PC-3 (cell line): ENCODE measurements at regions not wholly inside any gene's neighbourhood (a gene's known extent, or its start where the extent isn't known, plus 50 kb on each side); places are given as distances from the start of the nearest gene placed in this dataset.
A peak's percentile ranks its signal among the peaks of the same experiment; 100 is the strongest.

ENCODE experiments used
- ATAC-seq: fragments of 200-7000 bp; cut with Tn5 transposase; 2 replicates; pipeline ENCODE4 v1.9.1; 2020; ENCODE audit warnings: mild to moderate bottlenecking, moderate library complexity
- BruUV-seq: library from RNA; stranded (reverse); fragments of 400-500 nt; replicated peaks from 2 replicates; lab custom pipeline; 2021; lab: Mats Ljungman, UMichigan
- CTCF ChIA-PET: fragments of 300-600 bp; sonication (Branson Sonifier 250); formaldehyde crosslinking; loops from one replicate; lab custom pipeline; 2022; ENCODE audit warnings: antibody characterized with exemption; lab: Charles Lee
- POLR2A ChIA-PET: fragments of 300-600 bp; sonication (Branson Sonifier 250); formaldehyde crosslinking; loops from one replicate; lab custom pipeline; 2022; ENCODE audit warnings: antibody characterized with exemption; ENCODE audit not compliant: unreplicated experiment; lab: Charles Lee
- DNase-seq: peaks from one replicate; pipeline ENCODE4 v3.0.0-alpha.2; 2015
- H2AFZ ChIP-seq: fragments of 300-600 bp; sonication (generic); 2 replicates; pipeline ENCODE4 v1.6.0; 2016; ENCODE audit warnings: antibody characterized with exemption, low read length
- H3F3A ChIP-seq: fragments of 300-600 bp; sonication (generic); one replicate; pipeline ENCODE4 v1.6.0; 2017; ENCODE audit warnings: antibody characterized with exemption, low read length, control low read depth, mild to moderate bottlenecking; ENCODE audit not compliant: unreplicated experiment
- H3K27ac ChIP-seq: fragments of 300-600 bp; sonication (generic); 2 replicates; pipeline ENCODE4 v1.5.1; 2016; ENCODE audit warnings: mild to moderate bottlenecking, low read length
- H3K27me3 ChIP-seq: fragments of 300-600 bp; sonication (generic); 2 replicates; pipeline ENCODE4 v1.6.1; 2016; ENCODE audit warnings: low read length, mixed read lengths
- H3K36me3 ChIP-seq: fragments of 300-600 bp; sonication (generic); 2 replicates; pipeline ENCODE4 v1.6.1; 2016; ENCODE audit warnings: low read depth, mixed run types, low read length, mixed read lengths
- H3K4me1 ChIP-seq: fragments of 300-600 bp; sonication (generic); 2 replicates; pipeline ENCODE4 v1.5.1; 2016; ENCODE audit warnings: low read length; ENCODE audit not compliant: insufficient read depth
- H3K4me2 ChIP-seq: fragments of 300-600 bp; sonication (generic); 2 replicates; pipeline ENCODE4 v1.6.0; 2016; ENCODE audit warnings: low read length
- H3K4me3 ChIP-seq: fragments of 300-600 bp; sonication (generic); 2 replicates; pipeline ENCODE4 v1.5.1; 2016; ENCODE audit warnings: mild to moderate bottlenecking, low read length, mixed read lengths
- H3K79me2 ChIP-seq: fragments of 300-600 bp; sonication (generic); 2 replicates; pipeline ENCODE4 v1.6.1; 2017; ENCODE audit warnings: low read length, mixed read lengths
- H3K9ac ChIP-seq: fragments of 300-600 bp; sonication (generic); 2 replicates; pipeline ENCODE4 v1.6.0; 2016; ENCODE audit warnings: mild to moderate bottlenecking, low read length
- H3K9me2 ChIP-seq: fragments of 300-600 bp; sonication (generic); replicated peaks from 2 replicates; pipeline ENCODE4 v1.6.1; 2016; ENCODE audit warnings: mixed run types, low read length, mixed read lengths
- H3K9me3 ChIP-seq: fragments of 300-600 bp; sonication (generic); 2 replicates; pipeline ENCODE4 v1.6.1; 2016; ENCODE audit warnings: low read length, mixed read lengths
- H4K20me1 ChIP-seq: fragments of 300-600 bp; sonication (generic); 2 replicates; pipeline ENCODE4 v1.6.1; 2016; ENCODE audit warnings: low read length, mixed read lengths
- EZH2 ChIP-seq: fragments of 300-600 bp; sonication (generic); IDR thresholded peaks from one replicate; pipeline ENCODE4 v1.6.1; 2017; ENCODE audit warnings: antibody characterized with exemption, mild to moderate bottlenecking, low read length; ENCODE audit not compliant: unreplicated experiment
- EZH2phosphoT487 ChIP-seq: fragments of 300-600 bp; sonication (generic); IDR thresholded peaks from 2 replicates; pipeline ENCODE4 v1.6.1; 2018; ENCODE audit warnings: mild to moderate bottlenecking, antibody characterized with exemption, low read length, borderline replicate concordance
- intact Hi-C: fragments of 100-400 bp; cut with micrococcal nuclease; formaldehyde crosslinking; loops from 2 replicates; pipeline ENCODE4 v1.9.0; 2023
- TF ChIP-seq, protein P1 (sequence below): fragments of 300-600 bp; sonication (generic); conservative IDR thresholded peaks from 2 replicates; pipeline ENCODE4 v1.5.1; 2017; ENCODE audit warnings: antibody characterized with exemption, low read depth, mild to moderate bottlenecking, low read length

DNA sequence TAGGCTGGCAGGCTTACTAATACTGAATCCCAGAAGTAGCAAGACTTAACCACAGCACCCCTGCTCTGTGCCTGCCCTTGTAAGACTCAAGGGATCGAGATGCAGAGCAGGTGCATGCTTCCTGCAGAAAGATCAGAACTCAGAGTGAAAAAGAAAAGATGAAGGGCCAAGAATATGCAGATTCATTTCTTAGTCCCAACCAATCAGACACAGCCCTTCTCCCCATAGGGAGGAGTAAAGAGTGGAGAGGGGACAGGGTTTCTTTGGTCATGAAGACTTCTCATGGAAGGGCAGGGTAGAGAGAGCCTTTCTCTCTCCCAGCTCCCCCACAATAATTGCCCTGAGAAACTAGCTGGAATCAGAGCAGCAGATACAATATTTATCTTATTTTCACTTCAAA lies 105.6 kb upstream of the MB21D2 start:
- Histone ChIP-seq H3K9ac (no peak overlapping the region), H3K27ac (no peak overlapping the region), H3K4me2 (no peak overlapping the region), H3F3A (no peaks in the 10 kb centered on the region), H3K4me1 (no peaks in the 10 kb centered on the region), H3K36me3 (no peaks in the 10 kb centered on the region), H3K79me2 (no peaks in the 10 kb centered on the region), H3K27me3 (no peaks in the 10 kb centered on the region), H2AFZ (no peak overlapping the region), H3K9me2 (no peaks in the 10 kb centered on the region), H4K20me1 (no peaks in the 10 kb centered on the region), H3K4me3 (no peak overlapping the region), H3K9me3 (no peaks in the 10 kb centered on the region)
- no TSS peak for BruUV-seq
- DNase-seq (no peak), ATAC-seq (no peak)
- intact Hi-C loops: no loop called here
- ChIA-PET POLR2A (no interaction called here), CTCF (no interaction called here)
- TF ChIP-seq, protein P1, sequence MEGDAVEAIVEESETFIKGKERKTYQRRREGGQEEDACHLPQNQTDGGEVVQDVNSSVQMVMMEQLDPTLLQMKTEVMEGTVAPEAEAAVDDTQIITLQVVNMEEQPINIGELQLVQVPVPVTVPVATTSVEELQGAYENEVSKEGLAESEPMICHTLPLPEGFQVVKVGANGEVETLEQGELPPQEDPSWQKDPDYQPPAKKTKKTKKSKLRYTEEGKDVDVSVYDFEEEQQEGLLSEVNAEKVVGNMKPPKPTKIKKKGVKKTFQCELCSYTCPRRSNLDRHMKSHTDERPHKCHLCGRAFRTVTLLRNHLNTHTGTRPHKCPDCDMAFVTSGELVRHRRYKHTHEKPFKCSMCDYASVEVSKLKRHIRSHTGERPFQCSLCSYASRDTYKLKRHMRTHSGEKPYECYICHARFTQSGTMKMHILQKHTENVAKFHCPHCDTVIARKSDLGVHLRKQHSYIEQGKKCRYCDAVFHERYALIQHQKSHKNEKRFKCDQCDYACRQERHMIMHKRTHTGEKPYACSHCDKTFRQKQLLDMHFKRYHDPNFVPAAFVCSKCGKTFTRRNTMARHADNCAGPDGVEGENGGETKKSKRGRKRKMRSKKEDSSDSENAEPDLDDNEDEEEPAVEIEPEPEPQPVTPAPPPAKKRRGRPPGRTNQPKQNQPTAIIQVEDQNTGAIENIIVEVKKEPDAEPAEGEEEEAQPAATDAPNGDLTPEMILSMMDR: no peak
- TF ChIP-seq EZH2phosphoT487: no peak
- no peak for TF ChIP-seq EZH2

DNA sequence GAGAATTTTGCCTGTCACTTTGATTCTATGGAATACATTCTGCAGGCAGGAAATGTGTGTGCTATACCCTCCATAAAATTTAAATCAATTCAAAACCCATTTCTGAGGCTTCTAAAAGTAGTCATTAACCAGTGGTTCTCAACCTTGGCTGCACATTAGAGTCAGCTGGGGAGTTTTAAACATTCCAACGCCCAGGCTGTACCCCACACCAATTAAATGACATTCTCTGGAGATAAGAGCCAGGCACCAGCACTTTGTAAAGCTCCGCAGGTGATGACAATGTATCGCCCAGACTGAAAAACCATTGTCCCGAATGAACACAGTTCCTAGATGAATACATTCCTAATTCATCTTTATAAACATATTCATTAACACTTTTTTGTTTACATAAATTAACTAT lies 110.6 kb upstream of the MB21D2 start:
- intact Hi-C loops: no loop called here
- no peak for ATAC-seq
- CTCF ChIA-PET: no interaction called here

DNA sequence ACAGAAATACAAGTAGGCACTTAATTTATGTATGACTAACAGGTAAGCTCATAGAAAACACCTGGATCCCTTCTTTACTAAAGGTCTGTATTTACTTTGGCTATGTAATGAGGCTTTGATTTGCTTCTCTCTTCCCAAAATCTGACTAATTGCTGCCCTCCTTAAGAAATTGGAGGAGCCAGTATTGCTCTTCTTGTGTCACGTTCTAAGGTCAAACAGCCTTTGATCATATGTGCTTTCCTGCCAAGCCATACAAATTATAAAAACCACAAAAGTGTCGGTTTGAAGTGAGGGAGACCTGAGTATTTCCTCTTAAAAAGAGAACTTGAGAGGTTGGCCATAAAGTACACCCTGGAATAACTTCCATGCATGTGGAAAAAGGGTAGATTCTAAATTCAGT lies 112.1 kb upstream of the MB21D2 start:
- H3K9ac ChIP-seq: no peak overlapping the region
- H3K4me3 ChIP-seq: no peak overlapping the region
- no peak for ATAC-seq
- POLR2A ChIA-PET: no interaction called here
- no peak overlapping the region for H3K4me2 ChIP-seq
- no TSS peak for BruUV-seq
- H3K36me3 ChIP-seq: no peaks in the 10 kb centered on the region
- intact Hi-C loops: no loop called here
- H3K27ac ChIP-seq: no peak overlapping the region
- no peaks in the 10 kb centered on the region for H4K20me1 ChIP-seq
- CTCF ChIA-PET: no interaction called here
- H3K9me3 ChIP-seq: no peaks in the 10 kb centered on the region
- TF ChIP-seq EZH2 (no peak), EZH2phosphoT487 (no peak)
- TF ChIP-seq, protein P1: no peak
- H3K9me2 ChIP-seq: no peaks in the 10 kb centered on the region
- H3K4me1 ChIP-seq: peaks cover 11% of the 10 kb centered on the region; the same call in 1 of the 2 replicates
- no peaks in the 10 kb centered on the region for H3K79me2 ChIP-seq
- no peaks in the 10 kb centered on the region for H3F3A ChIP-seq
- no peaks in the 10 kb centered on the region for H3K27me3 ChIP-seq
- H2AFZ ChIP-seq: no peak overlapping the region
- peak; percentile 15 for DNase-seq

More for the DNA sequence above, 110.6 kb upstream of the MB21D2 start:
- Histone ChIP-seq H3K79me2 (no peaks in the 10 kb centered on the region), H3K9me3 (no peaks in the 10 kb centered on the region), H3K36me3 (no peaks in the 10 kb centered on the region), H3K4me1 (peaks cover 8% of the 10 kb centered on the region; the same call in 1 of the 2 replicates), H3K9ac (no peak overlapping the region), H4K20me1 (no peaks in the 10 kb centered on the region), H3K4me3 (no peak overlapping the region), H3F3A (no peaks in the 10 kb centered on the region), H3K4me2 (no peak overlapping the region), H3K27me3 (no peaks in the 10 kb centered on the region), H3K27ac (no peak overlapping the region), H3K9me2 (no peaks in the 10 kb centered on the region), H2AFZ (no peak overlapping the region)
- POLR2A ChIA-PET: no interaction called here
- BruUV-seq: no TSS peak
- TF ChIP-seq EZH2 (no peak), EZH2phosphoT487 (no peak)
- TF ChIP-seq, protein P1: no peak
- no peak for DNase-seq
